PC-9 (cell line): ENCODE measurements at regions not wholly inside any gene's neighbourhood (a gene's known extent, or its start where the extent isn't known, plus 50 kb on each side); places are given as distances from the start of the nearest gene placed in this dataset.

Source experiments
- BruUV-seq: library from RNA; stranded (reverse); fragments of 400-500 nt; replicated peaks from 2 replicates; lab custom pipeline; 2021; lab: Mats Ljungman, UMichigan
- CTCF ChIA-PET: fragments of 300-600 bp; sonication (Branson Sonifier 250); formaldehyde crosslinking; loops from one replicate; lab custom pipeline; 2022; ENCODE audit warnings: antibody characterized with exemption; lab: Charles Lee
- POLR2A ChIA-PET: fragments of 300-600 bp; sonication (Branson Sonifier 250); formaldehyde crosslinking; loops from one replicate; lab custom pipeline; 2022; ENCODE audit warnings: antibody characterized with exemption; ENCODE audit not compliant: unreplicated experiment; lab: Charles Lee
- DNase-seq, 2 experiments: peaks; one replicate each; pipeline versions ENCODE4 v3.0.0 to v3.0.0-alpha.2; 2015 to 2022; ENCODE audit warnings: mixed read lengths in 1 of 2
- H2AFZ ChIP-seq: fragments of 200-600 bp; sonication (generic); 2 replicates; pipeline ENCODE4 v1.8.1; 2017; ENCODE audit warnings: antibody characterized with exemption
- H3F3A ChIP-seq: fragments of 200-600 bp; sonication (generic); 2 replicates; pipeline ENCODE4 v1.8.1; 2017; ENCODE audit warnings: antibody characterized with exemption, mild to moderate bottlenecking, low read depth; ENCODE audit not compliant: insufficient read depth
- H3K27ac ChIP-seq: fragments of 200-600 bp; sonication (generic); 2 replicates; pipeline ENCODE4 v1.6.1; 2016; ENCODE audit warnings: mixed run types
- H3K27me3 ChIP-seq: fragments of 200-600 bp; sonication (generic); 2 replicates; pipeline ENCODE4 v1.6.1; 2016; ENCODE audit warnings: low read depth, mixed run types; ENCODE audit not compliant: insufficient read depth
- H3K36me3 ChIP-seq: fragments of 200-600 bp; sonication (generic); 2 replicates; pipeline ENCODE4 v1.6.1; 2016; ENCODE audit warnings: low read depth, mixed run types
- H3K4me1 ChIP-seq: fragments of 200-600 bp; sonication (generic); replicated peaks from 2 replicates; pipeline ENCODE4 v1.6.1; 2016; ENCODE audit warnings: mixed run types; ENCODE audit not compliant: insufficient read depth
- H3K4me2 ChIP-seq: fragments of 200-600 bp; sonication (generic); 2 replicates; pipeline ENCODE4 v1.6.1; 2017; ENCODE audit warnings: mixed run types
- H3K4me3 ChIP-seq: fragments of 200-600 bp; sonication (generic); 2 replicates; pipeline ENCODE4 v1.6.1; 2016; ENCODE audit warnings: mixed run types
- H3K79me2 ChIP-seq: fragments of 200-600 bp; sonication (generic); 2 replicates; pipeline ENCODE4 v1.6.1; 2017; ENCODE audit warnings: low read depth, mixed run types
- H3K9me2 ChIP-seq: fragments of 200-600 bp; sonication (generic); 2 replicates; pipeline ENCODE4 v1.8.1; 2017; ENCODE audit warnings: mild to moderate bottlenecking; ENCODE audit not compliant: insufficient read depth
- H3K9me3 ChIP-seq: fragments of 200-600 bp; sonication (generic); 2 replicates; pipeline ENCODE4 v1.8.1; 2016; ENCODE audit warnings: low read depth; ENCODE audit not compliant: insufficient read depth
- H4K20me1 ChIP-seq: fragments of 200-600 bp; sonication (generic); 2 replicates; pipeline ENCODE4 v1.8.1; 2017; ENCODE audit not compliant: insufficient read depth
- EZH2 ChIP-seq: fragments of 200-600 bp; sonication (generic); IDR thresholded peaks from 2 replicates; pipeline ENCODE4 v1.8.0; 2017; ENCODE audit warnings: antibody characterized with exemption, low read depth
- intact Hi-C: fragments of 100-400 bp; cut with micrococcal nuclease; formaldehyde crosslinking; loops from one replicate; pipeline ENCODE4 v1.10.0; 2022; ENCODE audit not compliant: unreplicated experiment
- TF ChIP-seq, protein P1 (sequence below): fragments of 200-600 bp; sonication (generic); conservative IDR thresholded peaks from 2 replicates; pipeline ENCODE4 v1.6.1; 2017; ENCODE audit warnings: mixed run types, antibody characterized with exemption, mild to moderate bottlenecking, moderate library complexity

DNA sequence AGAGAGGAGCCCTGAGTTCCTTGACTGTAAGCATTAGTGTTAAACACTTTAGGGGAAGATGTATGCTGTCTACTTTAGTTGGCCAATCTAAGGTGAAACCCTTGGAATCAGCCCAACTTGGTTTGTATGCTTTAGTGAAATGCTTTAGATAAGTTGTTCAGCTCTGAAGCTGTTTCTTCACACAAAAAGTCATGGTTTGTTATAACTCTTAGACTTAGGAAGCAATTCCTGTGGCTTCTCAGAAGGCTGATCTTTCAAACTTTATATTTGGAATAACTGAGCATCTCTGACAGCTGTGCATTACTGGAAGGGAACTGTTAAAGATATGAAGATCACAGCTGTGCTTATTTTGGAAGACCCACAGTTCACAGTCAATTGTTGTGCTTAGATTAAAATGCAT lies 714.1 kb downstream of the FAT4 start:
- H4K20me1 ChIP-seq: no peaks in the 10 kb centered on the region
- H3K9me2 ChIP-seq: no peaks in the 10 kb centered on the region
- TF ChIP-seq EZH2: no peak
- TF ChIP-seq, protein P1, sequence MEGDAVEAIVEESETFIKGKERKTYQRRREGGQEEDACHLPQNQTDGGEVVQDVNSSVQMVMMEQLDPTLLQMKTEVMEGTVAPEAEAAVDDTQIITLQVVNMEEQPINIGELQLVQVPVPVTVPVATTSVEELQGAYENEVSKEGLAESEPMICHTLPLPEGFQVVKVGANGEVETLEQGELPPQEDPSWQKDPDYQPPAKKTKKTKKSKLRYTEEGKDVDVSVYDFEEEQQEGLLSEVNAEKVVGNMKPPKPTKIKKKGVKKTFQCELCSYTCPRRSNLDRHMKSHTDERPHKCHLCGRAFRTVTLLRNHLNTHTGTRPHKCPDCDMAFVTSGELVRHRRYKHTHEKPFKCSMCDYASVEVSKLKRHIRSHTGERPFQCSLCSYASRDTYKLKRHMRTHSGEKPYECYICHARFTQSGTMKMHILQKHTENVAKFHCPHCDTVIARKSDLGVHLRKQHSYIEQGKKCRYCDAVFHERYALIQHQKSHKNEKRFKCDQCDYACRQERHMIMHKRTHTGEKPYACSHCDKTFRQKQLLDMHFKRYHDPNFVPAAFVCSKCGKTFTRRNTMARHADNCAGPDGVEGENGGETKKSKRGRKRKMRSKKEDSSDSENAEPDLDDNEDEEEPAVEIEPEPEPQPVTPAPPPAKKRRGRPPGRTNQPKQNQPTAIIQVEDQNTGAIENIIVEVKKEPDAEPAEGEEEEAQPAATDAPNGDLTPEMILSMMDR: no peak
- no peak for DNase-seq
- no peak overlapping the region for H3K27ac ChIP-seq
- BruUV-seq: no TSS peak
- no peak overlapping the region for H3K4me2 ChIP-seq
- no peaks in the 10 kb centered on the region for H3F3A ChIP-seq
- intact Hi-C loops: no loop called here
- H2AFZ ChIP-seq: no peak overlapping the region
- H3K9me3 ChIP-seq: no peaks in the 10 kb centered on the region
- H3K4me3 ChIP-seq: no peak overlapping the region
- ChIA-PET POLR2A (no interaction called here), CTCF (no interaction called here)
- no peaks in the 10 kb centered on the region for H3K36me3 ChIP-seq
- no peaks in the 10 kb centered on the region for H3K4me1 ChIP-seq
- H3K79me2 ChIP-seq: no peaks in the 10 kb centered on the region
- no peaks in the 10 kb centered on the region for H3K27me3 ChIP-seq

DNA sequence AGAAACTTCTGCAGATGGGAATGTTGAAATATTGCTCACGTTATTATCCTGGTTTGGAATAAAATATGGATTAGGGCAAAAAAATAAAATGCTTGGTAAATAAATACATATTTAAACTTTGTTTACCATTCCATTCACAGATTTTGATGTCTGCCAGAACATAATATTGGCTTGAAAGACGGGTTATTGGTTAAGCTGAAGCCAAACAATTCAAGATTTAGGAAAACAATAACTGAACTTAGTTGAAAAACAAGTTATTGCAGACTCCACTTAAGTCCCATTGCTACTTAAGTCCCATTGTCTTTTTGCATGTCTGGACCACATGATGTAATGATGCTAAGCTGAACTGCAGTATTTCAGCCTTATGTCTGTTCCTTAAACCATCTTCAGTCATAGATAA lies 722.5 kb downstream of the FAT4 start:
- H3K9me2 ChIP-seq: no peaks in the 10 kb centered on the region
- TF ChIP-seq EZH2: no peak
- TF ChIP-seq, protein P1: no peak
- H3K4me2 ChIP-seq: no peak overlapping the region
- no peak overlapping the region for H2AFZ ChIP-seq
- no peaks in the 10 kb centered on the region for H3K27me3 ChIP-seq
- H3K4me3 ChIP-seq: no peak overlapping the region
- no TSS peak for BruUV-seq
- H4K20me1 ChIP-seq: no peaks in the 10 kb centered on the region
- no peak overlapping the region for H3K27ac ChIP-seq
- H3K4me1 ChIP-seq: no peaks in the 10 kb centered on the region
- H3K79me2 ChIP-seq: no peaks in the 10 kb centered on the region
- ChIA-PET POLR2A (no interaction called here), CTCF (no interaction called here)
- no peak for DNase-seq
- H3K36me3 ChIP-seq: no peaks in the 10 kb centered on the region
- no peaks in the 10 kb centered on the region for H3K9me3 ChIP-seq
- intact Hi-C loops: no loop called here
- no peaks in the 10 kb centered on the region for H3F3A ChIP-seq

DNA sequence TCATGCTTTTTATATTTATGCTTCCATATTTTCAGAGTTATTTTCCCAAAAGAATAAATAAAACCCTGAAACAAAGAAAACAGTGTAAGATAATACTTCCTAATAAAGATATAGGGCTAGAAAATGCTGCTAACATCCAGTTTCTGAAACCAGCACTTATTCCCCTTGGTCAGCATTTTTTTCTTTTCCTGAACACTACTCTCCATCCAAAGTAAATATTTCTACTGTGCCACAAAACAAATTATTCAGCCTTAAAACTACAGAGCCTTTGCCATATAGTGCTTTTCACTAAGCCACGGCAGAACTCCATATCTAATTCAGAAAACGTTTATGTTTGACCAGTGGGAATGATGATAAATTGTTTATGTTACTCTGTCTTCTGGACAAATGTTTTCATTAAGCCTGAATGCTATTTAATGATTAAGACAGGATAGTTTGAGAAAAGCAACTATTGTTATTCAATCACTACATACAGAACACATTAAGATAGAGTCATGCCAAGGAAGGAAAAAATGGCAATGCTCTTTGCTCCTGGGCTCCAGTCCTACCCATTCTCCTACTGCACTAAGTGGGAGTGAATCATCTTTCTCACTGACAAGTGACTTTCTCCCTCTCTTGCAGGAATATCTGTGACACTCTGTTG lies 723.9 kb downstream of the FAT4 start:
- DNase-seq: no peak
- Histone ChIP-seq H3K4me3 (no peak overlapping the region), H3K79me2 (no peaks in the 10 kb centered on the region), H2AFZ (no peak overlapping the region), H3K36me3 (no peaks in the 10 kb centered on the region), H3K27me3 (no peaks in the 10 kb centered on the region), H3K4me2 (no peak overlapping the region), H3K9me3 (no peaks in the 10 kb centered on the region), H3K27ac (no peak overlapping the region), H3K4me1 (no peaks in the 10 kb centered on the region), H3F3A (no peaks in the 10 kb centered on the region), H4K20me1 (no peaks in the 10 kb centered on the region), H3K9me2 (no peaks in the 10 kb centered on the region)
- TF ChIP-seq, protein P1: no peak
- no peak for TF ChIP-seq EZH2
- CTCF ChIA-PET: no interaction called here
- no TSS peak for BruUV-seq
- POLR2A ChIA-PET: no interaction called here
- intact Hi-C loops: no loop called here
